GM23338 (cell line): ENCODE measurements at regions not wholly inside any gene's neighbourhood (a gene's known extent, or its start where the extent isn't known, plus 50 kb on each side); places are given as distances from the start of the nearest gene placed in this dataset.

Experiments used
- ATAC-seq: fragments of 200-7000 bp; cut with Tn5 transposase; 3 replicates; pipeline ENCODE4 v1.9.1; 2020
- DNase-seq: peaks from one replicate; pipeline ENCODE4 v3.0.0-alpha.2; 2015; ENCODE audit warnings: low spot score
- H2AFZ ChIP-seq: fragments of 200-600 bp; sonication (generic); 2 replicates; pipeline ENCODE4 v1.8.0; 2016; ENCODE audit warnings: antibody characterized with exemption, mild to moderate bottlenecking, moderate library complexity
- H3F3A ChIP-seq: fragments of 200-600 bp; sonication (generic); replicated peaks from 2 replicates; pipeline ENCODE4 v1.8.0; 2017; ENCODE audit warnings: antibody characterized with exemption, mixed run types, low read depth
- H3K27ac ChIP-seq: fragments of 200-600 bp; sonication (generic); 2 replicates; pipeline ENCODE4 v1.6.1; 2016; ENCODE audit warnings: low read depth
- H3K27me3 ChIP-seq: fragments of 200-600 bp; sonication (generic); 2 replicates; pipeline ENCODE4 v1.8.0; 2016; ENCODE audit warnings: mild to moderate bottlenecking, mixed run types, moderate library complexity; ENCODE audit not compliant: insufficient read depth
- H3K36me3 ChIP-seq: fragments of 200-600 bp; sonication (generic); 2 replicates; pipeline ENCODE4 v1.8.0; 2016; ENCODE audit warnings: mild to moderate bottlenecking; ENCODE audit not compliant: insufficient read depth
- H3K4me1 ChIP-seq: fragments of 200-600 bp; sonication (generic); 2 replicates; pipeline ENCODE4 v1.8.0; 2016; ENCODE audit warnings: mild to moderate bottlenecking, moderate library complexity; ENCODE audit not compliant: insufficient read depth
- H3K4me2 ChIP-seq: fragments of 200-600 bp; sonication (generic); 2 replicates; pipeline ENCODE4 v1.7.1; 2017; ENCODE audit warnings: mixed run types
- H3K4me3 ChIP-seq: fragments of 200-600 bp; sonication (generic); 2 replicates; pipeline ENCODE4 v1.6.1; 2016; ENCODE audit warnings: mixed run types
- H3K79me2 ChIP-seq: fragments of 200-600 bp; sonication (generic); replicated peaks from 2 replicates; pipeline ENCODE4 v1.8.0; 2017; ENCODE audit warnings: mild to moderate bottlenecking; ENCODE audit not compliant: insufficient read depth
- H3K9me2 ChIP-seq: fragments of 200-600 bp; sonication (generic); 2 replicates; pipeline ENCODE4 v1.8.0; 2017; ENCODE audit not compliant: insufficient read depth
- H4K20me1 ChIP-seq: fragments of 200-600 bp; sonication (generic); replicated peaks from 2 replicates; pipeline ENCODE4 v1.8.0; 2017; ENCODE audit warnings: mild to moderate bottlenecking; ENCODE audit not compliant: insufficient read depth
- H3K27ac Mint-ChIP-seq: 2 replicates; pipeline ENCODE4 v1.8.0; 2020; ENCODE audit warnings: inconsistent platforms, mild to moderate bottlenecking, moderate library complexity, mixed read lengths
- H3K27me3 Mint-ChIP-seq: 3 replicates; pipeline ENCODE4 v1.8.0; 2022; ENCODE audit warnings: low read depth, mild to moderate bottlenecking, moderate library complexity, mixed read lengths, inconsistent platforms; ENCODE audit not compliant: insufficient read depth, poor library complexity
- H3K36me3 Mint-ChIP-seq: 3 replicates; pipeline ENCODE4 v1.8.0; 2021; ENCODE audit warnings: low read depth, mild to moderate bottlenecking, inconsistent platforms, moderate library complexity, mixed read lengths
- H3K4me1 Mint-ChIP-seq: 3 replicates; pipeline ENCODE4 v1.8.0; 2020; ENCODE audit warnings: mild to moderate bottlenecking, inconsistent platforms, mixed read lengths
- H3K4me3 Mint-ChIP-seq: 3 replicates; pipeline ENCODE4 v1.8.0; 2021; ENCODE audit warnings: moderate library complexity, mild to moderate bottlenecking, inconsistent platforms, mixed read lengths
- H3K9me3 Mint-ChIP-seq: 3 replicates; pipeline ENCODE4 v1.8.0; 2020; ENCODE audit warnings: moderate library complexity, mild to moderate bottlenecking, inconsistent platforms, mixed read lengths
- CREB1 ChIP-seq: fragments of 250-450 bp; sonication (Bioruptor Pico); IDR thresholded peaks from 2 replicates; pipeline ENCODE4 v1.5.0; 2020; ENCODE audit warnings: low read depth, mild to moderate bottlenecking, moderate library complexity
- ETS1 ChIP-seq: IDR thresholded peaks from 2 replicates; pipeline ENCODE4 v1.6.1; 2016; ENCODE audit warnings: antibody characterized with exemption
- EZH2 ChIP-seq: fragments of 200-600 bp; sonication (generic); IDR thresholded peaks from one replicate; pipeline ENCODE4 v1.8.0; 2017; ENCODE audit warnings: antibody characterized with exemption, mild to moderate bottlenecking, low read depth; ENCODE audit not compliant: unreplicated experiment
- EZH2phosphoT487 ChIP-seq: fragments of 200-600 bp; sonication (generic); IDR thresholded peaks from one replicate; pipeline ENCODE4 v1.8.1; 2018; ENCODE audit warnings: antibody characterized with exemption; ENCODE audit not compliant: unreplicated experiment
- JUNB ChIP-seq: IDR thresholded peaks from one replicate; pipeline ENCODE4 v1.6.1; 2016; ENCODE audit warnings: antibody characterized with exemption; ENCODE audit not compliant: unreplicated experiment
- NANOG ChIP-seq: IDR thresholded peaks from 2 replicates; pipeline ENCODE4 v1.6.1; 2016; ENCODE audit warnings: antibody characterized with exemption, borderline replicate concordance
- POLR2AphosphoS5 ChIP-seq: IDR thresholded peaks from 2 replicates; pipeline ENCODE4 v1.6.1; 2016; ENCODE audit warnings: antibody characterized with exemption, low read depth
- REST ChIP-seq: IDR thresholded peaks from one replicate; pipeline ENCODE4 v1.6.1; 2018; ENCODE audit warnings: antibody characterized with exemption; ENCODE audit not compliant: unreplicated experiment
- STAT1 ChIP-seq: IDR thresholded peaks from one replicate; pipeline ENCODE4 v1.6.1; 2016; ENCODE audit warnings: antibody characterized with exemption; ENCODE audit not compliant: unreplicated experiment
- ZNF114 ChIP-seq: fragments of 250-450 bp; sonication (Bioruptor Pico); IDR thresholded peaks from 2 replicates; pipeline ENCODE4 v1.5.0; 2020; ENCODE audit warnings: mild to moderate bottlenecking, moderate library complexity
- ZNF331 ChIP-seq: fragments of 250-450 bp; sonication (Bioruptor Pico); IDR thresholded peaks from 2 replicates; pipeline ENCODE4 v1.5.0; 2020; ENCODE audit warnings: low read depth, mild to moderate bottlenecking, moderate library complexity
- ZNF462 ChIP-seq: fragments of 250-450 bp; sonication (Bioruptor Pico); IDR thresholded peaks from 2 replicates; pipeline ENCODE4 v1.5.0; 2020; ENCODE audit warnings: mild to moderate bottlenecking, moderate library complexity

DNA sequence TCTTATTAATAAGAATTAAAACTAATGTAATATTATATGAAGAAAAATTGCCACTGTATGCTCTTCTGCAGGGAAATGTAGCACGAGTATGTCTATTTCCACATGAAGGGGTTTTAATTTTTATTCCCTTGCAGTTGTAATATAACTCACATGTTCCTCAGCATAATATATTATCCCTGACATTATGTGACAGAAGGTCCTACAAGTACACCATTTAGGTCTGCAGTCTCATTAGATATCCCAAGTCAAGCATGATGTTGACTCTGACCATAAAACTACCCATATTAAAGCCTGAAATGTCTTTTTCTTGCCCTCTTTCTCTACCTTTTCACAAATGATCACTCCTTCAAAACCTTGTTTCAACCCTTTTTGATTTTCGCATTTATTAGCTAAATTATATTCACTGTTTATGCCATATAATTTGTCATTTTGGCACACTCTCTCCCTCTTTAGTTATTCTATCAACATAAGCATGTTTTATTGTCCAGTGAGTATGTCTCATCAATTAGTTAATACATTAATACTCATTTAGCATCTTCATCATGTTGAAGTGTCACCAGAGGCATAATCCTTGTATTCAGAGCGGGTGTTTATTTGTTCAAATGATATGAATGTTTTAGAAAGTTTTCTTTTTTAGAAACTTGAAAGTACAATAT is 532.8 kb downstream of the MAT2B start:
- Histone ChIP-seq H3K4me1 (no peaks in the 10 kb centered on the region), H3F3A (no peaks in the 10 kb centered on the region), H3K79me2 (no peaks in the 10 kb centered on the region), H3K9me2 (no peaks in the 10 kb centered on the region), H3K36me3 (no peaks in the 10 kb centered on the region), H2AFZ (no peak overlapping the region), H3K4me3 (no peak overlapping the region), H3K27me3 (no peaks in the 10 kb centered on the region), H4K20me1 (no peaks in the 10 kb centered on the region), H3K27ac (no peak overlapping the region), H3K4me2 (no peak overlapping the region)
- ATAC-seq (no peak), DNase-seq (no peak)
- Mint-ChIP-seq H3K27ac (no peak overlapping the region), H3K36me3 (no peaks in the 10 kb centered on the region), H3K27me3 (no peaks in the 10 kb centered on the region), H3K4me3 (no peak overlapping the region), H3K4me1 (no peaks in the 10 kb centered on the region), H3K9me3 (no peaks in the 10 kb centered on the region)
- TF ChIP-seq ZNF331 = no peak
- no peak for TF ChIP-seq JUNB
- TF ChIP-seq NANOG = no peak
- TF ChIP-seq ZNF114 = no peak

DNA sequence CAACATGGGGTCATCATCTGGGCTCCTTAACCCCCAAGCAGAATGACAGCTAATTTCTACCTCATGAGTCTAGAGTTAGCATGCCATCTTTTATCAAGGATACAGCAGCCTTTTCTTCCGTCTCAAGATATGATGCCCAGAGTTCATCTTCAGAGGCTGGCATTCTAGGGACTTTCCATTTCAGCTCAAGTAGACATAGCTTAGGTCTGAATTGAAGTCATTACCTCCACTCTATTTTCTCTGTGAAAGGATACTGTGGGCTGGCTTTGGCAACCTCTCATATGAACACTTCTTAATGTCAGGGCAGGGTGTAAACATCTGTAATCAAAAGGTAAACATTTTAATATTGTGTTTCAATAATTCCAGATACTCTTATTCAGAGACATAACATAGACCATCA is 535.7 kb downstream of the MAT2B start:
- no peak overlapping the region for H3K4me2 ChIP-seq
- H3K27ac Mint-ChIP-seq = no peak overlapping the region
- no peaks in the 10 kb centered on the region; the same call in 2 of the 3 replicates for H3K9me3 Mint-ChIP-seq
- no peak overlapping the region for H3K27ac ChIP-seq
- no peaks in the 10 kb centered on the region for H3K4me1 ChIP-seq
- no peaks in the 10 kb centered on the region for H3K36me3 Mint-ChIP-seq
- DNase-seq = no peak
- no peaks in the 10 kb centered on the region for H3K36me3 ChIP-seq
- H3K9me2 ChIP-seq = no peaks in the 10 kb centered on the region
- no peaks in the 10 kb centered on the region for H3K27me3 ChIP-seq
- H2AFZ ChIP-seq = no peak overlapping the region
- no peaks in the 10 kb centered on the region for H3K27me3 Mint-ChIP-seq
- ATAC-seq = no peak
- H4K20me1 ChIP-seq = no peaks in the 10 kb centered on the region
- no peaks in the 10 kb centered on the region for H3K79me2 ChIP-seq
- no peak overlapping the region for H3K4me3 ChIP-seq
- H3K4me1 Mint-ChIP-seq = peaks cover 5% of the 10 kb centered on the region
- H3K4me3 Mint-ChIP-seq = no peak overlapping the region
- no peaks in the 10 kb centered on the region for H3F3A ChIP-seq
- no peak for TF ChIP-seq POLR2AphosphoS5
- no peak for TF ChIP-seq CREB1 (CRISPR knock-in tag)
- TF ChIP-seq REST = no peak
- no peak for TF ChIP-seq ETS1
- TF ChIP-seq EZH2 = no peak
- TF ChIP-seq STAT1 = no peak
- no peak for TF ChIP-seq ZNF462 (CRISPR knock-in tag)
- TF ChIP-seq JUNB = no peak
- no peak for TF ChIP-seq EZH2phosphoT487
- no peak for TF ChIP-seq ZNF114
